ENCODE measurements at regions not wholly inside any gene's neighbourhood (a gene's known extent, or its start where the extent isn't known, plus 50 kb on each side); places are given as distances from the start of the nearest gene placed in this dataset.

DNA sequence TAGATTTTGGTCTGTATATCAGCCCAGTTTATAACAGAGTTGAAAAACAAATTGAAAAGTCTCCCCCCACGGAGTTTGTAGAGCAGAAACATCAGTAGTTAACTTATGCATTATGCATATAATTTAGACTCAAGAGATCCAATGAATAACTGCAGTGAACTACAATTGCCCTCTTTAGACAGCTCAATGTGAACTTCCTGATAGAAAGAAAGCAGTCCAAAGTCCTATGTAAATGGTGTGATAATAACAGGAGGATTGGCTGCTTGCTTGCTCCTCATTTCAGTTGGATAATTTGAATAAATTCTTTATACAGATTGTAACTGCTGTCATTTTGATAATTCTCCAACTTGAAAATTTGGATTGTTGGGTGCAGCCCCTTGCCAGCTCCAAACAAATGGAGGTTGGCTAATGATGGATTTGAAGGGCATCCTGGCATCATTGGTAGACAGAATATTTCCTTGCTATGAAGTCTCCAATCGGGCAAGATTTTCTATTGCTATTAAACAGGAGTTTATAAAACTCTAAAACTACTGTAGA is 297.1 kb downstream of the ASXL3 start:
- TF ChIP-seq, protein P1, sequence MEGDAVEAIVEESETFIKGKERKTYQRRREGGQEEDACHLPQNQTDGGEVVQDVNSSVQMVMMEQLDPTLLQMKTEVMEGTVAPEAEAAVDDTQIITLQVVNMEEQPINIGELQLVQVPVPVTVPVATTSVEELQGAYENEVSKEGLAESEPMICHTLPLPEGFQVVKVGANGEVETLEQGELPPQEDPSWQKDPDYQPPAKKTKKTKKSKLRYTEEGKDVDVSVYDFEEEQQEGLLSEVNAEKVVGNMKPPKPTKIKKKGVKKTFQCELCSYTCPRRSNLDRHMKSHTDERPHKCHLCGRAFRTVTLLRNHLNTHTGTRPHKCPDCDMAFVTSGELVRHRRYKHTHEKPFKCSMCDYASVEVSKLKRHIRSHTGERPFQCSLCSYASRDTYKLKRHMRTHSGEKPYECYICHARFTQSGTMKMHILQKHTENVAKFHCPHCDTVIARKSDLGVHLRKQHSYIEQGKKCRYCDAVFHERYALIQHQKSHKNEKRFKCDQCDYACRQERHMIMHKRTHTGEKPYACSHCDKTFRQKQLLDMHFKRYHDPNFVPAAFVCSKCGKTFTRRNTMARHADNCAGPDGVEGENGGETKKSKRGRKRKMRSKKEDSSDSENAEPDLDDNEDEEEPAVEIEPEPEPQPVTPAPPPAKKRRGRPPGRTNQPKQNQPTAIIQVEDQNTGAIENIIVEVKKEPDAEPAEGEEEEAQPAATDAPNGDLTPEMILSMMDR (IDR thresholded peaks at IDR 0.05) = no peak
- TF ChIP-seq POLR2AphosphoS5 (IDR thresholded peaks at IDR 0.05) (no peak), EP300 (IDR thresholded peaks at IDR 0.05) (no peak), POLR2A (IDR thresholded peaks at IDR 0.05) (no peak)
